Sigmoid colon (tissue), 6 donors: ENCODE measurements at regions not wholly inside any gene's neighbourhood (a gene's known extent, or its start where the extent isn't known, plus 50 kb on each side); places are given as distances from the start of the nearest gene placed in this dataset.

ENCODE experiments used
- DNase-seq: peaks from one replicate; pipeline ENCODE4 v3.0.0-alpha.2; 2019
- H3K27ac ChIP-seq, 4 donors: fragments of 200-600 bp; sonication (generic); one replicate each; pipeline ENCODE4 v1.5.1; 2016 to 2019; ENCODE audit warnings: mild to moderate bottlenecking in 1 of 4
- H3K27me3 ChIP-seq, 3 donors: fragments of 200-600 bp; sonication (generic); one replicate each; pipeline ENCODE4 v1.5.1; 2019; ENCODE audit warnings: mild to moderate bottlenecking in 1 of 3
- H3K36me3 ChIP-seq, 4 donors: fragments of 200-600 bp; sonication (generic); one replicate each; pipeline ENCODE4 v1.5.1; 2016 to 2019
- H3K4me1 ChIP-seq, 4 donors: fragments of 200-600 bp; sonication (generic); one replicate each; pipeline ENCODE4 v1.5.1; 2017 to 2019
- H3K4me3 ChIP-seq, 4 donors: fragments of 200-600 bp; sonication (generic); one replicate each; pipeline ENCODE4 v1.5.1; 2017 to 2019; ENCODE audit warnings: mild to moderate bottlenecking in 2 of 4, moderate library complexity in 1 of 4
- H3K9me3 ChIP-seq, 4 donors: fragments of 200-600 bp in 3 of 4; sonication (generic) in 3 of 4; one replicate each; pipeline versions ENCODE4 v1.5.1 to v1.6.1; 2013 to 2019
- EP300 ChIP-seq, 4 donors: sonication (generic); formaldehyde crosslinking; IDR thresholded peaks; one replicate each; pipeline ENCODE4 v1.6.1; 2017; ENCODE audit warnings: antibody characterized with exemption in 4 of 4
- POLR2A ChIP-seq, 2 donors: fragments of 450-650 bp; IDR thresholded peaks; one replicate each; pipeline ENCODE4 v1.6.1; 2016; ENCODE audit warnings: antibody characterized with exemption in 2 of 2, mild to moderate bottlenecking in 2 of 2, moderate library complexity in 2 of 2
- POLR2AphosphoS5 ChIP-seq, 4 donors: sonication (generic); formaldehyde crosslinking; IDR thresholded peaks; one replicate each; pipeline ENCODE4 v1.6.1; 2017; ENCODE audit warnings: antibody characterized with exemption in 4 of 4
- WGBS, 2 donors: extraction: QIAGEN DNeasy Blood & Tissue Kit; methylation state at CpG; one replicate each; pipeline ENCODE4 v1.1.7; 2013; 5-methylcytosine and 5-hydroxymethylcytosine counted together
- intact Hi-C: fragments of 100-400 bp; cut with DNase I; formaldehyde crosslinking; loops from one replicate; pipeline ENCODE4 v1.15.1; 2023
- TF ChIP-seq, protein P1 (sequence below), 4 experiments: fragments of 450-650 bp in 3 of 4; fragments of 200-600 bp in 1 of 4; IDR thresholded peaks; one replicate each; pipeline ENCODE4 v1.5.1; 2016 to 2019; ENCODE audit warnings: antibody characterized with exemption in 4 of 4, mild to moderate bottlenecking in 3 of 4, moderate library complexity in 2 of 4
- donor health status: healthy with polysubstance abuse.
- donor health status: healthy.

GRCh38 chr11:131253656-131254151 is 116.7 kb upstream of the NTM start:
- WGBS, 2 donors = 21 to 29% methylated on average over 9 of the region's 9 CpGs
- TF ChIP-seq POLR2A (IDR thresholded peaks at IDR 0.05) (no peak), EP300 (IDR thresholded peaks at IDR 0.05) (no peak), POLR2AphosphoS5 (IDR thresholded peaks at IDR 0.05) (no peak)
- TF ChIP-seq, protein P1, sequence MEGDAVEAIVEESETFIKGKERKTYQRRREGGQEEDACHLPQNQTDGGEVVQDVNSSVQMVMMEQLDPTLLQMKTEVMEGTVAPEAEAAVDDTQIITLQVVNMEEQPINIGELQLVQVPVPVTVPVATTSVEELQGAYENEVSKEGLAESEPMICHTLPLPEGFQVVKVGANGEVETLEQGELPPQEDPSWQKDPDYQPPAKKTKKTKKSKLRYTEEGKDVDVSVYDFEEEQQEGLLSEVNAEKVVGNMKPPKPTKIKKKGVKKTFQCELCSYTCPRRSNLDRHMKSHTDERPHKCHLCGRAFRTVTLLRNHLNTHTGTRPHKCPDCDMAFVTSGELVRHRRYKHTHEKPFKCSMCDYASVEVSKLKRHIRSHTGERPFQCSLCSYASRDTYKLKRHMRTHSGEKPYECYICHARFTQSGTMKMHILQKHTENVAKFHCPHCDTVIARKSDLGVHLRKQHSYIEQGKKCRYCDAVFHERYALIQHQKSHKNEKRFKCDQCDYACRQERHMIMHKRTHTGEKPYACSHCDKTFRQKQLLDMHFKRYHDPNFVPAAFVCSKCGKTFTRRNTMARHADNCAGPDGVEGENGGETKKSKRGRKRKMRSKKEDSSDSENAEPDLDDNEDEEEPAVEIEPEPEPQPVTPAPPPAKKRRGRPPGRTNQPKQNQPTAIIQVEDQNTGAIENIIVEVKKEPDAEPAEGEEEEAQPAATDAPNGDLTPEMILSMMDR (IDR thresholded peaks at IDR 0.05) = no peak
- Histone ChIP-seq H3K4me1 (peaks cover 0 to 32% (median 23%) of the 10 kb centered on the region in 4 donors), H3K27ac (no peak overlapping the region), H3K4me3 (no peak overlapping the region), H3K9me3 (no peaks in the 10 kb centered on the region), H3K36me3 (no peaks in the 10 kb centered on the region), H3K27me3 (no peaks in the 10 kb centered on the region)
- no peak for DNase-seq
- intact Hi-C loops = no loop called here

GRCh38 chr11:131254254-131254653 is 116.2 kb upstream of the NTM start:
- intact Hi-C loops = no loop called here
- Histone ChIP-seq H3K27ac (no peak overlapping the region), H3K36me3 (no peaks in the 10 kb centered on the region), H3K4me3 (no peak overlapping the region), H3K27me3 (no peaks in the 10 kb centered on the region), H3K4me1 (peaks cover 0 to 32% (median 23%) of the 10 kb centered on the region in 4 donors), H3K9me3 (no peaks in the 10 kb centered on the region)
- 49 to 61% methylated on average over 7 of the region's 7 CpGs for WGBS, 2 donors
- TF ChIP-seq, protein P1 (IDR thresholded peaks at IDR 0.05) = no peak
- TF ChIP-seq POLR2A (IDR thresholded peaks at IDR 0.05) (no peak), EP300 (IDR thresholded peaks at IDR 0.05) (no peak), POLR2AphosphoS5 (IDR thresholded peaks at IDR 0.05) (no peak)
- no peak for DNase-seq

- no peaks in the 10 kb centered on the region for H3K36me3 ChIP-seq
- H3K4me3 ChIP-seq = no peak overlapping the region
- TF ChIP-seq EP300 (IDR thresholded peaks at IDR 0.05) (no peak), POLR2AphosphoS5 (IDR thresholded peaks at IDR 0.05) (no peak)
- peaks cover 0 to 13% (median 10%) of the 10 kb centered on the region in 4 donors for H3K4me1 ChIP-seq
- intact Hi-C loops = loop anchor here (10.0 kb wide), 1 partner anchor 221 kb away; no protein-coding TSS in a partner anchor
- no peaks in the 10 kb centered on the region for H3K27me3 ChIP-seq
- no peak overlapping the region for H3K27ac ChIP-seq
- no peaks in the 10 kb centered on the region for H3K9me3 ChIP-seq
- 57 to 67% methylated on average over 5 of the region's 5 CpGs for WGBS, 2 donors
- DNase-seq = no peak
Measured at GRCh38 chr11:131274233-131274632, 96.2 kb upstream of the NTM start.

DNA sequence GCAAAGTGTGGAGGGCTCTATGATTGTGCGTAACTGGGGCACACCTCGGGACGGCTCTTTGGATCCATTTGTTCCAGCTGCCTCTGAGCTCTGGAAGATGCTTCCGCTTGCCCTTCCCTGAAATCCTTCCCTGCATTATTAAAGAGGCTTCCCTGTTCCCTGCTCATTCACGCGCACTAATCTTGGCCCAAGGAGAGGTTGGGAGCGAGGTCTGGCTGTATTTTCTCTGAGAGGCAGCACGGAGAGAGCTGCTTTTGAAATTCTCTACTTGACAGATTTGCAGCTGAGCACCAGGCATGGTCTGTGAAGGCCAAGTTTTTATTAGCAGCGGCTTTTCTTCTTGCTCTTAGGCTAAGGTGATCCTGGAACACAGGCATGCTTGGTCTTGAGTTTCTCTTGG is 94.8 kb upstream of the NTM start:
- peak overlapping the region in 3 of 4 donors; percentile 29 to 56 (median 55) for H3K27ac ChIP-seq
- no peak for TF ChIP-seq EP300 (IDR thresholded peaks at IDR 0.05)
- TF ChIP-seq POLR2AphosphoS5 (IDR thresholded peaks at IDR 0.05) = peak; percentile 39 to 64 (median 61)
- H3K4me1 ChIP-seq = peaks cover 0 to 13% (median 10%) of the 10 kb centered on the region in 4 donors
- no peaks in the 10 kb centered on the region for H3K9me3 ChIP-seq
- intact Hi-C loops = loop anchor here (10.0 kb wide), 1 partner anchor 219 kb away; no protein-coding TSS in a partner anchor
- 80 to 82% methylated on average over 9 of the region's 9 CpGs for WGBS, 2 donors
- H3K4me3 ChIP-seq = no peak overlapping the region
- H3K36me3 ChIP-seq = no peaks in the 10 kb centered on the region
- DNase-seq = peak; percentile 74
- H3K27me3 ChIP-seq = no peaks in the 10 kb centered on the region

DNA sequence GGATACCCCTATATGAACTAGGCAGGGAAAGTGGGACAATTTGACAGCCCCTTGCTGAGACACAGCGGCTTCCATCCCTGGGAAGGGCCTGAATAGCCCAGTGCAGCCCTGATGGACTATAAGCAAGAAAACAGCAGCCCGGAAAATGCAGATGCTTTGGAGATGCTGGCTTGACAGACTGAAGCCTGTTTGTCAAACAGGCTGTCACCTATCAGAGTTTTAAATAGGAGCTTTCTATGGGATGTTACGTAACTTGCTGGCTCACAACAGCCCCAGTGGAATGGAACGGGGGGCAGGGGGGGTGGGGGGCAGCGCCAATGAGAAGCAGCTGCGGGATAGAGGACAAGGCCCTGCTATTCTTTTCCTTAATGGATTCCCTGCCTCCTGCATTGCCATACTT is 91.9 kb upstream of the NTM start:
- Histone ChIP-seq H3K27ac (no peak overlapping the region), H3K4me1 (peaks cover 0 to 13% (median 10%) of the 10 kb centered on the region in 4 donors), H3K4me3 (no peak overlapping the region), H3K9me3 (no peaks in the 10 kb centered on the region), H3K36me3 (no peaks in the 10 kb centered on the region), H3K27me3 (no peaks in the 10 kb centered on the region)
- no peak for DNase-seq
- intact Hi-C loops = loop anchor here (10.0 kb wide), 1 partner anchor 216 kb away; no protein-coding TSS in a partner anchor
- 75 to 79% methylated on average over 6 of the region's 6 CpGs for WGBS, 2 donors
- no peak for TF ChIP-seq POLR2AphosphoS5 (IDR thresholded peaks at IDR 0.05)
- no peak for TF ChIP-seq POLR2A (IDR thresholded peaks at IDR 0.05)
- TF ChIP-seq, protein P1 (IDR thresholded peaks at IDR 0.05) = no peak
- no peak for TF ChIP-seq EP300 (IDR thresholded peaks at IDR 0.05)
